ENCODE measurements at regions not wholly inside any gene's neighbourhood (a gene's known extent, or its start where the extent isn't known, plus 50 kb on each side); places are given as distances from the start of the nearest gene placed in this dataset.
"Not testable (repeated sequence)": the region's sequence is repeated elsewhere in the genome, so short reads cannot be mapped to it uniquely, and the experiment has no call there.

- DNase-seq (ENCODE audit: low read depth in 4 of 4, low spot score in 3 of 4), result no peak
Observed at GRCh38 chr17:22233382-22233781, 541.1 kb downstream of the KCNJ18 start.

GRCh38 chr17:22242472-22242871, 550.1 kb downstream of the KCNJ18 start:
- no peak for DNase-seq (ENCODE audit: low read depth in 4 of 4, low spot score in 3 of 4)

- DNase-seq (ENCODE audit: low read depth in 4 of 4, low spot score in 3 of 4), result no peak
Observed at GRCh38 chr17:22251498-22251897, 559.2 kb downstream of the KCNJ18 start.

GRCh38 chr17:22253007-22253406, 560.7 kb downstream of the KCNJ18 start:
- DNase-seq (ENCODE audit: low read depth in 4 of 4, low spot score in 3 of 4), result no peak

- DNase-seq (ENCODE audit: low read depth in 4 of 4, low spot score in 3 of 4), result no peak
Observed at GRCh38 chr17:22265807-22266206, 573.5 kb downstream of the KCNJ18 start.

- no peak for DNase-seq (ENCODE audit: low read depth in 4 of 4, low spot score in 3 of 4)
Observed at GRCh38 chr17:22266231-22266630, 573.9 kb downstream of the KCNJ18 start.

GRCh38 chr17:22267019-22267418, 574.7 kb downstream of the KCNJ18 start:
- DNase-seq (ENCODE audit: low read depth in 4 of 4, low spot score in 3 of 4), result no peak

- no peak for DNase-seq (ENCODE audit: low read depth in 4 of 4, low spot score in 3 of 4)
Observed at GRCh38 chr17:22268214-22268911, 576.0 kb downstream of the KCNJ18 start.

- DNase-seq (ENCODE audit: low read depth in 4 of 4, low spot score in 3 of 4), result no peak
Observed at GRCh38 chr17:22268912-22269220, 576.5 kb downstream of the KCNJ18 start.

GRCh38 chr17:22270381-22270780, 578.1 kb downstream of the KCNJ18 start:
- DNase-seq (ENCODE audit: low read depth in 4 of 4, low spot score in 3 of 4), result no peak

GRCh38 chr17:22270809-22271208, 578.5 kb downstream of the KCNJ18 start:
- not testable (repeated sequence) for DNase-seq (ENCODE audit: low read depth in 4 of 4, low spot score in 3 of 4)

GRCh38 chr17:22272363-22273146, 580.2 kb downstream of the KCNJ18 start:
- DNase-seq (ENCODE audit: low read depth in 4 of 4, low spot score in 3 of 4), result no peak

- DNase-seq (ENCODE audit: low read depth in 4 of 4, low spot score in 3 of 4), result no peak
Observed at GRCh38 chr17:22273308-22273707, 581.0 kb downstream of the KCNJ18 start.

- no peak for DNase-seq (ENCODE audit: low read depth in 4 of 4, low spot score in 3 of 4)
Observed at GRCh38 chr17:22277595-22277994, 585.3 kb downstream of the KCNJ18 start.

- DNase-seq (ENCODE audit: low read depth in 4 of 4, low spot score in 3 of 4), result no peak
Observed at GRCh38 chr17:22278302-22279275, 586.3 kb downstream of the KCNJ18 start.

GRCh38 chr17:22286337-22287041, 594.2 kb downstream of the KCNJ18 start:
- no peak for DNase-seq (ENCODE audit: low read depth in 4 of 4, low spot score in 3 of 4)

- DNase-seq (ENCODE audit: low read depth in 4 of 4, low spot score in 3 of 4), result not testable (repeated sequence)
Observed at GRCh38 chr17:22298484-22298951, 606.2 kb downstream of the KCNJ18 start.

GRCh38 chr17:22300177-22300576, 607.9 kb downstream of the KCNJ18 start:
- DNase-seq (ENCODE audit: low read depth in 4 of 4, low spot score in 3 of 4), result no peak

GRCh38 chr17:22300731-22301352, 608.5 kb downstream of the KCNJ18 start:
- DNase-seq (ENCODE audit: low read depth in 4 of 4, low spot score in 3 of 4), result no peak

- no peak for DNase-seq (ENCODE audit: low read depth in 4 of 4, low spot score in 3 of 4)
Observed at GRCh38 chr17:22301353-22301745, 609.0 kb downstream of the KCNJ18 start.
